Fibroblast of gingiva (primary cell): ENCODE measurements at regions not wholly inside any gene's neighbourhood (a gene's known extent, or its start where the extent isn't known, plus 50 kb on each side); places are given as distances from the start of the nearest gene placed in this dataset.
"Not testable (repeated sequence)": the region's sequence is repeated elsewhere in the genome, so short reads cannot be mapped to it uniquely, and the experiment has no call there.

Source experiments
- DNase-seq: peaks from one replicate; pipeline ENCODE4 v3.0.0-alpha.2; 2011; ENCODE audit warnings: low read depth

- no peak for DNase-seq
Measured at GRCh38 chr1:217921126-217921904, 290.2 kb downstream of the SPATA17 start.

GRCh38 chr1:217924924-217925323, 293.8 kb downstream of the SPATA17 start:
- DNase-seq: no peak

GRCh38 chr1:217929213-217929885, 298.2 kb downstream of the SPATA17 start:
- no peak for DNase-seq

DNA sequence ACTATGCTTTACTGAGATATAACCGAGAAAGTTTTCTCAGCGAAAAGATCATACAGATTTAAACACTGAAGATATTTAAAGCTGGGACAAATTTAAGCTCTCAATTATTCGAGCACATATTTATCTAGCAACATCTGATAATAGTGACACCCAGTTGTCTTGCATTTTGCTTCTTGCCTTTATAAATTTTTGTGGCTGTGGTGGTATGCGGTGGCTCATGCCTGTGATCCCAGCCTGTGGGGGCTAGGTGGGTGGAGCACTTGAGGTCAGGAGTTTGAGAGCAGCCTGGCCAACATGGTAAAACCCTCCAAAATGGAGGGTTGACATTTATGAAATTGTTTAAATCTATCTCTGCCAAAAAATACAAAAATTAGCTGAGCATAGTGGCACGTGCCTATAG, 312.2 kb downstream of the SPATA17 start:
- no peak for DNase-seq

GRCh38 chr1:217944550-217944949, 313.4 kb downstream of the SPATA17 start:
- DNase-seq: no peak

- DNase-seq: no peak
Measured at GRCh38 chr1:217946511-217946910, 315.4 kb downstream of the SPATA17 start.

GRCh38 chr1:217948741-217949140, 317.6 kb downstream of the SPATA17 start:
- no peak for DNase-seq

DNA sequence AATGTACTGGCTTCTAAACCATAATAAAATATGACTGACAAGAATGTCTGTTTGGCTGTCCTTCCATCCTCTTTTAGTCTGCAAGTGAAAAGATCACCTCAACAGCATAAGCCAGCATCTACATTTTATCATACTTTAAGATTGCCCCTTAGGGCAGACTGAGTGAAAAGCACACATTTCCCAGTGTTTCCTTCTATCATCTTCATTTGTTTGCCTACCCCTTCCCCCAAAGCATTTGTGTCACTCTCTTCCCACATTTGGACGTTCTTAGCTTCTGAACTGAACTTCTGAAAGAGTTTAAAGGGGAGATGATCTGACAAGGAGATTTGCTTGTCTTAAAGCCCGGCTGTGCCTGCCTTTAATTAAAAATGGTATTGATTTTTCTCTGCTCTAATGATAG, 322.2 kb downstream of the SPATA17 start:
- no peak for DNase-seq

DNA sequence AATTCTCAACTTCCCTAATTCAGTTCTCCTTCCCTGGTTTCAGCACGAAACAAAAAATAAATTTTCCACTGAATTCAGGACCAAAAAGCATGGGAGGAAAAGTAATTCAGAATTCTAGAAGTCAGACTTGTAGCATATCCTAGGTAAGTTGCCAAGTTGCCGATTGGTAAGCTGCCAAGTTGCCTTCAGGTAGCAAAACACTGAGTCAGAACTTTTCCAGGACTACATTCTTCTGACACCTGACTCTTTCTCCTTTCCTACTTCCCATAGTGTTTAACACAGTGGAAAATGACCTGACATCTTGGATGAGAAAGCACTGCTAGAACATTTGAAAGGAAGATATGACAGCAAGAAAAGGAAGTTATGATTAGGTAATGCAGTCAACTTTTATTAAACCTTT, 322.8 kb downstream of the SPATA17 start:
- no peak for DNase-seq

GRCh38 chr1:217955723-217956122, 324.6 kb downstream of the SPATA17 start:
- no peak for DNase-seq

GRCh38 chr1:217965156-217965786, 319.8 kb upstream of the RRP15 start:
- no peak for DNase-seq

DNA sequence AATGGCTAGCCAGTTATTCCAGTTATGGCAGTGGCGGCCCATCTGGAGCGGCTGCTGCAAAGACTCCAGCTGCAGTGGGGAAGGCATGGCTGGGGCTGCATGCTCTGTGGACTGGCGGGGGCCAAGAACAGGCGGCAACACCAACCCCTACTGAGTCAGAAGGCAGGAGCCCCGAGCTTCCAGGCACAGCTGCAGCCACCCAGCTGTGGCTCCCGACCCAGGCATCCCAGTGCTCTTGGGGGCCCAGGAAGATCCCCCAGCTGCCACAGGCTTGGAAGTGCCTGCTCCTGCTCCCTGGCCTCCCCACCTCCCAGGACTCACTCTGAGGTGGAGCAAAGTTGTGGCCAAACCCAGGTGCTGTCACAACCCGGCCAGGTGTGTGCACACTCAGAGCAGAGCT, 317.0 kb upstream of the RRP15 start:
- no peak for DNase-seq

DNA sequence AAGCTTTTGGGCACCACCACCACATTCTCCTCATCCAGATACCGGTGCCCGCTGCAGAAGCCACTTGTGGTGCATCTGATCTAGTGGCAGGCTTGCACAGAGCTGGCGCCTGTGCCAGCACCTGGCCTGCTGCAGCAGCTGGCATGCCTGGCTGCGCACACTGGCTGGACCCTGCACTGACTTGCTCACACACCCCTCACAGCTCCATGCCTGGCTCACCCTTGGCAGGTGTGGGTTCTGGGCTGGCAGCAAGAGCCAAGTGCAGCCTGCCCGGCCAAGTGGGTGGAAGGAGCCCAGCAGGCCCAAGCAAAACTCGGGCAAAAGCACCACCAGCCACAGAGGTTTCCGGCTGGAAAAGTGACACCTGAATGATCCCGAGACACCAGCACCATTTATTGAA, 315.7 kb upstream of the RRP15 start:
- no peak for DNase-seq

- DNase-seq: no peak
Measured at GRCh38 chr1:217977943-217978342, 307.1 kb upstream of the RRP15 start.

DNA sequence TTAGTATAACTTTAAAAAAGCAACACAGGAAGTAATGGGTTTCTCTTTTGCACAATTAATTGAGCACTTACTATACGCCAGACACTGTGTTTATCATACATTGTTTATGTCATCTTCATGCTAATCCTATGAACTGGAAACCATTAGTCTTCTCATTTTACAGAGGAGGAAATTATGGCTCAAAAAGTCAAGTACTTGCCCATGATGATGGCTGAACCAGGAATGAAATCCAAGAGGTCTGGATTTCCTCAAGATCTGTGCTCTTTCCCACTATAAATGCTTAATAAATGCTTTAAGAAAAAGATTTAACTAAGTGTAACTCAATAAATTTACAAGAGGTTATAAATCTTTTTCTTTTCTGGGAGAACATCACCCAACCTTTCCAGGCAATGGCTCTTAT, 303.7 kb upstream of the RRP15 start:
- no peak for DNase-seq

GRCh38 chr1:217982331-217983050, 302.6 kb upstream of the RRP15 start:
- DNase-seq: no peak

DNA sequence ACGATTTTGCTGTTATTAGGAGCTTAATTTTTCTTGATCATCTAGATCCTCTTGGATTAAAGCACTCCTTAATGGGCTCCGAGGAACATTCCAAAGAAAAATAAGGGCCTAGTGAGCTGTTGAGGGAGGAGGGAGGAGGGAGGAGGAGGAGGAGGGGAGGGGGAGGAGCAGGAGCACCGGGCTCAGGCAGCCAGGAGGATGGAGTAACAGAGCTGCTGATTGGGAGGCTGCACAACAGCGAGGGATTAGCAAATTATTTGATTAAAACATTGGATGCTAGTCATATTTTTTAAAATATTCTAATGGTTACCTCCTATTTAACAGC, 302.1 kb upstream of the RRP15 start:
- no peak for DNase-seq

GRCh38 chr1:217985641-217986040, 299.5 kb upstream of the RRP15 start:
- DNase-seq: no peak

- no peak for DNase-seq
Measured at GRCh38 chr1:217989510-217989909, 295.6 kb upstream of the RRP15 start.

GRCh38 chr1:217993439-217993838, 291.7 kb upstream of the RRP15 start:
- DNase-seq: no peak

GRCh38 chr1:218008296-218008695, 276.8 kb upstream of the RRP15 start:
- not testable (repeated sequence) for DNase-seq

GRCh38 chr1:218015106-218015505, 270.0 kb upstream of the RRP15 start:
- DNase-seq: not testable (repeated sequence)

GRCh38 chr1:218024211-218024720, 260.8 kb upstream of the RRP15 start:
- no peak for DNase-seq
